ENCODE measurements at regions not wholly inside any gene's neighbourhood (a gene's known extent, or its start where the extent isn't known, plus 50 kb on each side); places are given as distances from the start of the nearest gene placed in this dataset.

DNA sequence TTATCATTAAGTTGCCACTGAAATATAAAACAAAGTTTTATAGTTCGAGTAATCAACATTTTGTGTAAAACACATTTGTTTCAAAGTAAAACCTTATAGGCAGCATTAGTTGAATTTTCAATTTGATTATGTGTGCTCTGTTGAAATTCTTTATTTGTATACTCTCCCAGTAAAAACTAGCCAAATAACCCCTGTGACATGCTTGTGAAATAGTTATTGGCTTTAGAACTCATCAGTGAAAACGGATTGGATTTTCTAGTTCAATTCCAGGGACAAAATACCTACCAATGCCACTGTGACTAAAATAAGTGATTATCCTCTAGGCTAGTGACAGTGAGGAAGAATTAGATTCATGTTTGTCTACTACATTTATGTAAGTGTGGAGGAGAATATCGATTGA, 212.9 kb downstream of the TMEM200A start:
- Histone ChIP-seq H3K27me3 (ENCODE audit: control insufficient read depth, insufficient read depth, low read length) (no peaks in the 10 kb centered on the region), H3K4me1 (ENCODE audit: control insufficient read depth, insufficient read depth, low read length) (no peaks in the 10 kb centered on the region), H3K27ac (ENCODE audit: low read length) (no peak overlapping the region), H3K36me3 (ENCODE audit: control insufficient read depth, insufficient read depth, low read length) (no peaks in the 10 kb centered on the region), H3K4me3 (ENCODE audit: low read length) (no peak overlapping the region), H3K9me3 (ENCODE audit: control insufficient read depth, insufficient read depth, low read length) (no peaks in the 10 kb centered on the region)
- no peak for DNase-seq (ENCODE audit: low read depth, low spot score)
- WGBS (ENCODE audit: insufficient coverage, insufficient read length): 100% methylated on average over 1 of the region's 3 CpGs

DNA sequence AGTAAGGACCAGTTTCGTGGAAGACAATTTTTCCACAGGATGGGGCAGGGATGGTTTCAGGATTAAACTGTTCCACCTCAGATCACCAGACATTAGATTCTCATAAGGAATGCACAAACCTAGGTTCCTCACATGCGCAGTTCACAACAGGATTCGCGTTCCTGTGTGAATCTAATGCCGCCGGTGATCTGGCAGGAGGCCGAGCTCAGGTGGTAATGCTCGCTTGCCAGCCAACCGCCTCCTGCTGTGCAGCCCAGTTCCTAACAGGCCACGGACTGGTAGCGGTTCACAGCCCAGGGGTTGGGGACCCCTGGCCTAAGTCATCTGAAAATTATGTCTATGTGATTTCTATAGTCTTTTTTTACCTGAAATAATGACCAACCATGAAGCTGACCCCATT, 217.5 kb downstream of the TMEM200A start:
- DNase-seq (ENCODE audit: low read depth, low spot score): no peak
- no CpG with 5 or more reads among the region's 11 CpGs for WGBS (ENCODE audit: insufficient coverage, insufficient read length)
- H3K9me3 ChIP-seq (ENCODE audit: control insufficient read depth, insufficient read depth, low read length): no peaks in the 10 kb centered on the region
- H3K27ac ChIP-seq (ENCODE audit: low read length): no peak overlapping the region
- H3K4me1 ChIP-seq (ENCODE audit: control insufficient read depth, insufficient read depth, low read length): no peaks in the 10 kb centered on the region
- H3K27me3 ChIP-seq (ENCODE audit: control insufficient read depth, insufficient read depth, low read length): no peaks in the 10 kb centered on the region
- H3K36me3 ChIP-seq (ENCODE audit: control insufficient read depth, insufficient read depth, low read length): no peaks in the 10 kb centered on the region
- H3K4me3 ChIP-seq (ENCODE audit: low read length): no peak overlapping the region

DNA sequence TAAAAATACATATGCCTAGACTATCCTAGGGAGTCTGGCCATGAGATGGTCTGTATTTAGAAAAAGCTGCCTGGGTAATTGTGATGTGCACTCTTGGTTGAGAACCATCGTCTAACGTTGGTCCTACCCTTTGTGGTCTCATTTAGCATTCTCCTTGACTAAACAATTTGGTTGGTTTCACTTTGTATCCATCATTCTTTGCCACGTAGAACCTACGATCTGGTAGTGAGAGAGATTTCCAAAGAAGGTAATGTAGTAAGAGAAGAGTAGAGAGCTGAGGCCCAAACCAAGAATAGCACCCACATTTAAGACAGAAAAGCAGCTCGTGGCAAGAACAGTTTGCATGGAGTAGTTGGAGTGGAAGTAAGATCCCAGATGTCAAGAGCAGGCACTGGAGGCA, 219.8 kb downstream of the TMEM200A start:
- H3K36me3 ChIP-seq (ENCODE audit: control insufficient read depth, insufficient read depth, low read length): no peaks in the 10 kb centered on the region
- H3K9me3 ChIP-seq (ENCODE audit: control insufficient read depth, insufficient read depth, low read length): no peaks in the 10 kb centered on the region
- no CpG with 5 or more reads among the region's 5 CpGs for WGBS (ENCODE audit: insufficient coverage, insufficient read length)
- no peak overlapping the region for H3K4me3 ChIP-seq (ENCODE audit: low read length)
- no peak overlapping the region for H3K27ac ChIP-seq (ENCODE audit: low read length)
- no peaks in the 10 kb centered on the region for H3K4me1 ChIP-seq (ENCODE audit: control insufficient read depth, insufficient read depth, low read length)
- DNase-seq (ENCODE audit: low read depth, low spot score): no peak
- no peaks in the 10 kb centered on the region for H3K27me3 ChIP-seq (ENCODE audit: control insufficient read depth, insufficient read depth, low read length)

DNA sequence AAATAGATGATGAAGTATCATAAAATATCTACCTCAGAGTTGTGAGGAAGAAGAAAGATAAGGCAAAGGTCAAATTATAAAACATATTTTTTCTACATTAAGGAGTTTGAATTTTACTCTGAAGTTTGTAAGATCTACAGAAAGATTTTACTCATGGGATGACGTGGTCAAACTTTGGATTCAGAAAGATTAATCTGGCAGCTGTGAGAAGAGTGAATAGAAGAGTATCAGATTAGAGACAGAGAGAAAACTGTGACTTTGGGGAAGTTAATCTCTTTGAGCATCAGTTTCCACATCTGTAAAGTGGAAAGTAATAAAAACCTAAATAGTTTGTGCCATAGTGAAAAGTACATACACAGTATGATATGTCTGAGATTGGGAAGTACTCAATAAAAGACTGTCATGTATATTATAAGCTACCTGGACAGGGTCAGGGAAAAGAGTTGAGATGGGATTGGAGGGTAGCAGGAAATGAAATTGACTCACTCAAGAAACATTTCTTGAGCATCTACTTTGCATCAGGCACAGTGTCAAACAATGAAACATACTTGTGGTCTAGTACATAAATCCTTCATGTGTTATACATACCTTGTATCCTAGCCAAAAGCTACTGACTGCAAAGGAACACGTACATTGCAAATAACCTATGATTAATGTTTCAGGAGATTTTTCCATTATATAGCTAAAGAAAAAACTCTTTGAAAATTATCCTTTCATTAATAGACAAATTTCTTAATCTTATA, 222.1 kb downstream of the TMEM200A start:
- Histone ChIP-seq H3K9me3 (ENCODE audit: control insufficient read depth, insufficient read depth, low read length) (no peaks in the 10 kb centered on the region), H3K4me3 (ENCODE audit: low read length) (no peak overlapping the region), H3K36me3 (ENCODE audit: control insufficient read depth, insufficient read depth, low read length) (no peaks in the 10 kb centered on the region), H3K27me3 (ENCODE audit: control insufficient read depth, insufficient read depth, low read length) (no peaks in the 10 kb centered on the region), H3K4me1 (ENCODE audit: control insufficient read depth, insufficient read depth, low read length) (no peaks in the 10 kb centered on the region), H3K27ac (ENCODE audit: low read length) (no peak overlapping the region)
- DNase-seq (ENCODE audit: low read depth, low spot score): no peak
- WGBS (ENCODE audit: insufficient coverage, insufficient read length): no CpG with 5 or more reads among the region's 2 CpGs

DNA sequence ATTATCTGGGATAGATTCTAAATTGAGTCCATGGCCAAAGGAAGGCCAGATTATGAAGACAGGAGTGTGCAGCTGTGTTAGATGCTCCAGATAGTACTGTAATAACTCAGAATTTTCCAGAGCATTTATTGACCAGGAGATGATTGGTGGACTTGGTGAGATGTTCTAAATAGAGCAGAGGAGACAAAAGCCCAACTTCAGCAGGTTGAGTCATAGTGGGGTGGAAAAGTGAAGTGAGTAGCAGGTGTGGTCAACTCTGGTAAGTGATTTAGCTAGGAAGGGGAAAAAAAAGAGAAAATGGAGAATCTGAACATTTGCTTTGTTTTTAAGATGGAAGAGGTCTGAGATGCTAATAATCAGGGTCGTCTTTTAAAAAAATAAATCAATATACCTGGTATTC, 227.4 kb downstream of the TMEM200A start:
- DNase-seq (ENCODE audit: low read depth, low spot score): no peak
- peaks cover 1% of the 10 kb centered on the region; the same call in 1 of the 2 replicates for H3K4me1 ChIP-seq (ENCODE audit: control insufficient read depth, insufficient read depth, low read length)
- H3K27ac ChIP-seq (ENCODE audit: low read length): no peak overlapping the region
- H3K27me3 ChIP-seq (ENCODE audit: control insufficient read depth, insufficient read depth, low read length): no peaks in the 10 kb centered on the region
- H3K36me3 ChIP-seq (ENCODE audit: control insufficient read depth, insufficient read depth, low read length): no peaks in the 10 kb centered on the region
- H3K4me3 ChIP-seq (ENCODE audit: low read length): no peak overlapping the region
- WGBS (ENCODE audit: insufficient coverage, insufficient read length): no CpG with 5 or more reads among the region's 1 CpG
- H3K9me3 ChIP-seq (ENCODE audit: control insufficient read depth, insufficient read depth, low read length): no peaks in the 10 kb centered on the region

DNA sequence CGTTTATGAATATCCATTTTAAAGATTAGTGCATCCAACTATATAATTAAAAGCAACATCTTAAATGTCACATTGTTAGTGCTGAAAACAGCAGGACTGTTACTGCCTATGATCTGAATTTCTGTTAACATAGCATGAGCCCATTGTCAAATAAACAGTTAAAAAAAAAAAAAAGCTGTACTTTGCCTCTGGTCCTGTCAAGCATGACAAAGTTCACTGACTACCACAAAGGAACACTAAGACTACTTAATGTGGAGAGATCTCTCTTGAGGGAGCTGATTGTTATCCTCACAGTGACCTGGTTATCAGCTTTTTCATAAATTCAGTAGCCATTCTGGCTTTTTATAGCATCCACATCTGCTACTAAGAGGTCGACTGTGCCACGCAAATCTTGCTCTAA, 228.1 kb downstream of the TMEM200A start:
- no peaks in the 10 kb centered on the region for H3K36me3 ChIP-seq (ENCODE audit: control insufficient read depth, insufficient read depth, low read length)
- peaks cover 1% of the 10 kb centered on the region; the same call in 1 of the 2 replicates for H3K4me1 ChIP-seq (ENCODE audit: control insufficient read depth, insufficient read depth, low read length)
- H3K27ac ChIP-seq (ENCODE audit: low read length): no peak overlapping the region
- H3K4me3 ChIP-seq (ENCODE audit: low read length): no peak overlapping the region
- no peaks in the 10 kb centered on the region for H3K9me3 ChIP-seq (ENCODE audit: control insufficient read depth, insufficient read depth, low read length)
- DNase-seq (ENCODE audit: low read depth, low spot score): no peak
- no CpG with 5 or more reads among the region's 3 CpGs for WGBS (ENCODE audit: insufficient coverage, insufficient read length)
- no peaks in the 10 kb centered on the region for H3K27me3 ChIP-seq (ENCODE audit: control insufficient read depth, insufficient read depth, low read length)

DNA sequence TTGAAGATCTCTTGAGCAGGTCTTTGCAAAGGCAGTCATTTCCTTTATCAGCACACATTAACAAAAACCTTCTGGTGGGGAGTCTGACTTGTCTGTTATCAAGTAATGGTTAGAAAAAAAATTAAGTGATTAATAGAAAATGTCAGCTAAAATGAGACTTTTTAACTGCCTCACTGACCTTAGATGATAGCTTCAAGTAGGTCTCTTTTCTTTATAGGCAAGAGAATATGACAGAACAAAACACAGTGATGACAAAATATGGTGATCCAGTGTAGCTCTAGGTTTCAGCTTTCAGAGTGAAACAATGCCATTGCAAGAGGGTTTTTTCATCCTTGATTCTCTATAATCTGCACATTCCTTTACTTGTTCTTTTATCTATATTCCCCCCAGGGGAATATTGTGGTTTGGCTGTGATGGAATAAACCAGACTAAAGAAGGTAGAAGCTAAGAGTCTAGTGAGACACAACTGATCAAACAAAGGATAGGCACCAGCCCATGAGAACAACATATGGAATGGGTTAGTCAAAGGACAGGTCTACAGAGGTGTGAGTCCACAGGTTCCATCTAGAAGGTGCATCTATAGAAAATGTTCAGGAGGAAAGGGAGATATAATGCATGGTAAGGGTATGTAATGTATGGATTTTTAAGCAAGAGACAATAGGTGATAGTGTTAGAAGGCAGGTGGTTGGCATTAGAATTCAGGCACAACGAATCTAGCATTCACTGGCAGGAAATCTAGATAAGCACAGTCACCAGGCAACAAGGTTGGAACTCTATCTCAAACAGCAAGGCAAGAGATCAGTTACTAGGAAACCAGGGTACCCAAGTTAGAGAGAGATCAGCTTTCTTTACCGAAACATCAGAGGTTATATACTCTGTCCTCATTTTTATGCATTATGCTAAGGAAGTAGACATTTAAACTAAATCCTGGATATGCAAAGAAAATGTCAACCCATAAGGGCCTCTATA, 228.9 kb upstream of the SMLR1 start:
- Histone ChIP-seq H3K36me3 (ENCODE audit: control insufficient read depth, insufficient read depth, low read length) (no peaks in the 10 kb centered on the region), H3K9me3 (ENCODE audit: control insufficient read depth, insufficient read depth, low read length) (no peaks in the 10 kb centered on the region), H3K27me3 (ENCODE audit: control insufficient read depth, insufficient read depth, low read length) (no peaks in the 10 kb centered on the region), H3K4me3 (ENCODE audit: low read length) (no peak overlapping the region), H3K4me1 (ENCODE audit: control insufficient read depth, insufficient read depth, low read length) (peaks cover 3% of the 10 kb centered on the region; the same call in 1 of the 2 replicates), H3K27ac (ENCODE audit: low read length) (no peak overlapping the region)
- DNase-seq (ENCODE audit: low read depth, low spot score): no peak
- WGBS (ENCODE audit: insufficient coverage, insufficient read length): no CpG with 5 or more reads among the region's 2 CpGs

DNA sequence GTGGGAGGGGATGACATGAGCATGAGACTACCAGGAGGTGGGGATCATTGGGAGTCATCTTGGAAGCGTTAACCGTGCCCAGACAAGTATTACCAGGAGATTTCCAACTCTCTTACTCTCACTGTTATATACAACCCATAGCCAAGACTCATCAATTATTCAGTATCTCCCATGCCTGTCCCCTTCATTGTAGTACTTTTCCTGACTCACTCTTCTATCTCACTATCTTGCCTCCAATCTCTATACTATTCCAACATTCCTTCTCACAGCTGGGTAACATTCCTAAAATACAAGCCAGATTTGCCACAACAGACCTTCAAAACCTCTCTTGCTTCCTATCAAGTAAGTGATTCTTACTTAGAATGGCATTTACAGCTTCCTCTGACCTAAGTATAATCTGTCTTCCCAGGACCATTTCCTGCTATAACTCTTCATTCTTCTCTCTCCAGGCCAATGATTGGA, 226.3 kb upstream of the SMLR1 start:
- no peak overlapping the region for H3K27ac ChIP-seq (ENCODE audit: low read length)
- no peak overlapping the region for H3K4me3 ChIP-seq (ENCODE audit: low read length)
- no peak for DNase-seq (ENCODE audit: low read depth, low spot score)
- no peaks in the 10 kb centered on the region for H3K27me3 ChIP-seq (ENCODE audit: control insufficient read depth, insufficient read depth, low read length)
- H3K36me3 ChIP-seq (ENCODE audit: control insufficient read depth, insufficient read depth, low read length): no peaks in the 10 kb centered on the region
- WGBS (ENCODE audit: insufficient coverage, insufficient read length): no CpG with 5 or more reads among the region's 2 CpGs
- H3K4me1 ChIP-seq (ENCODE audit: control insufficient read depth, insufficient read depth, low read length): peaks cover 3% of the 10 kb centered on the region; the same call in 1 of the 2 replicates
- no peaks in the 10 kb centered on the region for H3K9me3 ChIP-seq (ENCODE audit: control insufficient read depth, insufficient read depth, low read length)

DNA sequence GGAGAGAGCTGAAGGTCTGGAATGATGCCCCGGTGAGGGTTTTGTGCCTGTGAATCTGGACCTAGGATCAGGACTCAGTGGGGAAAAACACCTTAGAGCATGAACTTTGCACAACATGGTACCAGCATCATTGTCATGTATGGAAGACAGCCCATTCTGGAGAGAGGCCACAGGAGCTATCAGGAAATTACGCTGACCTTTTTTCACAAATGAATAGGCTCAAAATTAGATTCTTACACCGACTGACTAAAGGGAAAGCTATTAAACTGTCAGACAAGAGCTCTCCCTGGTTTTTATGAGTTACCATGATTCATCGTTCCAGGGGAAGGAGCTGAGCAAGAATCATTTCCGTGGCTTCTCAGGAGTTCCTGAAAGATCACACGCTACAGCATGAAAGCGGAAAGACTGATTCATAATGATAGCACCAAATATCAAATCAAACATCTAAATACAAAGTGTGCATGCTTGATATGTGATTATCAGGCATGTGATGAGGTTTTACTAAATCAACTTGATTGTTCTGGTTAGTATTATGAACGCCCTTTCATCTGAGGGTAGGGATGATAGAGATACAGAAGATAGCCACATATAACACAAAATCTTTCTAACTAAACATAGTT, 224.9 kb upstream of the SMLR1 start:
- WGBS (ENCODE audit: insufficient coverage, insufficient read length): no CpG with 5 or more reads among the region's 8 CpGs
- no peak for DNase-seq (ENCODE audit: low read depth, low spot score)
- H3K36me3 ChIP-seq (ENCODE audit: control insufficient read depth, insufficient read depth, low read length): no peaks in the 10 kb centered on the region

DNA sequence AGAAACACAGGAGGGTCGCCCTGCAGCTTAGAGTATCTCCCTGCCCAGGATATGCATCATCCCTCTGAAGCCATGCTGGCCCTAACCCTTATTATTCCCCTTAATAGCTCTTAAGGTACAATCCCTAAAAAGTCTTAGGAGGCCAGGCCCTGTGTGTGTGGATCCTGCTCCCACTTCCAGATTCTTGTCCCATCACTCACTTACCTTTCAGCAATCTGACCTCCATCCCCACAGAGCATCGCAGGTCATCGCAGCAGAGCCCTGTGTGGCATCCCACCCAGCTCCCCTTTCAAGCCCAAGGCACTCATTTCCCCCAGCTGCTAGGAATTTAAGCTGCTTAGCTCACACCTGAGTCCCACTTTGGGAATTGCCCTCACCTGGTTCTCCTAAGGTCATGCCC, 223.8 kb upstream of the SMLR1 start:
- H3K27ac ChIP-seq (ENCODE audit: low read length): no peak overlapping the region
- no peaks in the 10 kb centered on the region for H3K9me3 ChIP-seq (ENCODE audit: control insufficient read depth, insufficient read depth, low read length)
- H3K36me3 ChIP-seq (ENCODE audit: control insufficient read depth, insufficient read depth, low read length): no peaks in the 10 kb centered on the region
- DNase-seq (ENCODE audit: low read depth, low spot score): no peak
- H3K4me1 ChIP-seq (ENCODE audit: control insufficient read depth, insufficient read depth, low read length): 0 out of 2 replicates have a peak, but pooled peaks cover 1% of the 10 kb centered on the region
- no CpG with 5 or more reads among the region's 3 CpGs for WGBS (ENCODE audit: insufficient coverage, insufficient read length)
- H3K27me3 ChIP-seq (ENCODE audit: control insufficient read depth, insufficient read depth, low read length): no peaks in the 10 kb centered on the region
- no peak overlapping the region for H3K4me3 ChIP-seq (ENCODE audit: low read length)

More for the DNA sequence above, 224.9 kb upstream of the SMLR1 start:
- no peak overlapping the region for H3K27ac ChIP-seq (ENCODE audit: low read length)
- 0 out of 2 replicates have a peak, but pooled peaks cover 1% of the 10 kb centered on the region for H3K4me1 ChIP-seq (ENCODE audit: control insufficient read depth, insufficient read depth, low read length)
- no peak overlapping the region for H3K4me3 ChIP-seq (ENCODE audit: low read length)
- H3K9me3 ChIP-seq (ENCODE audit: control insufficient read depth, insufficient read depth, low read length): no peaks in the 10 kb centered on the region
- H3K27me3 ChIP-seq (ENCODE audit: control insufficient read depth, insufficient read depth, low read length): no peaks in the 10 kb centered on the region
